ENCODE measurements at regions not wholly inside any gene's neighbourhood (a gene's known extent, or its start where the extent isn't known, plus 50 kb on each side); places are given as distances from the start of the nearest gene placed in this dataset.

DNA sequence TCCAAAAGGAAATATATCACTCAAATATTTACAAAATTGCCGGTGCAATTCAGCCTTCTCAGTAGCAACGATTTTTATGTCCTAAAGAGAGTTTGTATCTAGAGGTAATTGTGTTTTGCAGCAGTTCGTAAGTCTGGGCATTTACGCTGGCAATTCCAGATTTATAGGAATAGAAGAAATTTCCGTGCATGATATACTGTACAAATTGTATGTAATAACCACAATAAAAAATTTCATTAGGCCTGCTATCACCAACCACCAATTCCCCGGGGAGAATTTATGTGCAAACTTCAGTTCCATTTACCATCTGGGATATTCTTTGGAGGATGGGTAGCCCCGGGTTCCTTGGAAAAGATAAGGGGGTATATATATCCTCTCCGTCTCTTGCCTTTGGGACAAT is 401.5 kb downstream of the TMEM114 start:
- H3K9me3 ChIP-seq (ENCODE audit: control insufficient read depth, low read depth, low read length), result peaks cover 2% of the 10 kb centered on the region
- no peaks in the 10 kb centered on the region for H4K20me1 ChIP-seq (ENCODE audit: control insufficient read depth, extremely low read depth, insufficient read depth, low read length)
- H3K9me1 ChIP-seq (ENCODE audit: control insufficient read depth, extremely low read depth, insufficient read depth, low read length), result no peaks in the 10 kb centered on the region
- dilution Hi-C loops (cut with MboI; ENCODE audit: extremely low pct_ligation_motif_present, low sequenced_read_pairs), result no loop called here
- no peak for FAIRE-seq
- H3K79me2 ChIP-seq (ENCODE audit: control insufficient read depth, insufficient read depth, low read length), result no peaks in the 10 kb centered on the region
- H3K4me2 ChIP-seq (ENCODE audit: control insufficient read depth, extremely low read depth, insufficient read depth, low read depth, low read length), result no peak overlapping the region
- no peak overlapping the region for H3K4me3 ChIP-seq (ENCODE audit: control insufficient read depth in 2 of 3, extremely low read depth in 1 of 3, insufficient read depth in 2 of 3, low read depth in 1 of 3, low read length in 3 of 3)
- H3K9ac ChIP-seq (ENCODE audit: control insufficient read depth, extremely low read depth, insufficient read depth, low read length), result no peak overlapping the region
- no peaks in the 10 kb centered on the region for H3K4me1 ChIP-seq (ENCODE audit: control insufficient read depth, extremely low read depth, insufficient read depth, low read length)
- no peak for DNase-seq (ENCODE audit: low read depth, low spot score)
- H3K36me3 ChIP-seq (ENCODE audit: control insufficient read depth in 2 of 2, extremely low read depth in 1 of 2, insufficient read depth in 2 of 2, low read length in 2 of 2), result no peaks in the 10 kb centered on the region
- TF ChIP-seq, protein P1, sequence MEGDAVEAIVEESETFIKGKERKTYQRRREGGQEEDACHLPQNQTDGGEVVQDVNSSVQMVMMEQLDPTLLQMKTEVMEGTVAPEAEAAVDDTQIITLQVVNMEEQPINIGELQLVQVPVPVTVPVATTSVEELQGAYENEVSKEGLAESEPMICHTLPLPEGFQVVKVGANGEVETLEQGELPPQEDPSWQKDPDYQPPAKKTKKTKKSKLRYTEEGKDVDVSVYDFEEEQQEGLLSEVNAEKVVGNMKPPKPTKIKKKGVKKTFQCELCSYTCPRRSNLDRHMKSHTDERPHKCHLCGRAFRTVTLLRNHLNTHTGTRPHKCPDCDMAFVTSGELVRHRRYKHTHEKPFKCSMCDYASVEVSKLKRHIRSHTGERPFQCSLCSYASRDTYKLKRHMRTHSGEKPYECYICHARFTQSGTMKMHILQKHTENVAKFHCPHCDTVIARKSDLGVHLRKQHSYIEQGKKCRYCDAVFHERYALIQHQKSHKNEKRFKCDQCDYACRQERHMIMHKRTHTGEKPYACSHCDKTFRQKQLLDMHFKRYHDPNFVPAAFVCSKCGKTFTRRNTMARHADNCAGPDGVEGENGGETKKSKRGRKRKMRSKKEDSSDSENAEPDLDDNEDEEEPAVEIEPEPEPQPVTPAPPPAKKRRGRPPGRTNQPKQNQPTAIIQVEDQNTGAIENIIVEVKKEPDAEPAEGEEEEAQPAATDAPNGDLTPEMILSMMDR (optimal IDR thresholded peaks at IDR 0.05 in 1 of 3, IDR thresholded peaks at IDR 0.05 in 1 of 3, conservative IDR thresholded peaks at IDR 0.05 in 1 of 3; ENCODE audit: extremely low read depth in 1 of 3, insufficient read depth in 2 of 3, low read length in 3 of 3), result no peak
- TF ChIP-seq EZH2 (IDR thresholded peaks at IDR 0.05; ENCODE audit: low read length), result no peak
- no peaks in the 10 kb centered on the region for H3K27me3 ChIP-seq (ENCODE audit: control insufficient read depth, extremely low read depth, insufficient read depth, low read length)
- H3K27ac ChIP-seq (ENCODE audit: control insufficient read depth, insufficient read depth, low read length), result no peak overlapping the region
- H2AFZ ChIP-seq (ENCODE audit: control insufficient read depth, low read length), result no peak overlapping the region

- Histone ChIP-seq H3K4me3 (ENCODE audit: control insufficient read depth in 2 of 3, extremely low read depth in 1 of 3, insufficient read depth in 2 of 3, low read depth in 1 of 3, low read length in 3 of 3) (no peak overlapping the region), H3K79me2 (ENCODE audit: control insufficient read depth, insufficient read depth, low read length) (no peaks in the 10 kb centered on the region), H3K9me1 (ENCODE audit: control insufficient read depth, extremely low read depth, insufficient read depth, low read length) (no peaks in the 10 kb centered on the region), H4K20me1 (ENCODE audit: control insufficient read depth, extremely low read depth, insufficient read depth, low read length) (no peaks in the 10 kb centered on the region), H3K4me2 (ENCODE audit: control insufficient read depth, extremely low read depth, insufficient read depth, low read depth, low read length) (no peak overlapping the region), H3K4me1 (ENCODE audit: control insufficient read depth, extremely low read depth, insufficient read depth, low read length) (no peaks in the 10 kb centered on the region), H3K36me3 (ENCODE audit: control insufficient read depth in 2 of 2, extremely low read depth in 1 of 2, insufficient read depth in 2 of 2, low read length in 2 of 2) (no peaks in the 10 kb centered on the region), H2AFZ (ENCODE audit: control insufficient read depth, low read length) (no peak overlapping the region), H3K9ac (ENCODE audit: control insufficient read depth, extremely low read depth, insufficient read depth, low read length) (no peak overlapping the region), H3K9me3 (ENCODE audit: control insufficient read depth, low read depth, low read length) (peaks cover 2% of the 10 kb centered on the region), H3K27me3 (ENCODE audit: control insufficient read depth, extremely low read depth, insufficient read depth, low read length) (no peaks in the 10 kb centered on the region), H3K27ac (ENCODE audit: control insufficient read depth, insufficient read depth, low read length) (no peak overlapping the region)
- no peak for FAIRE-seq
- DNase-seq (ENCODE audit: low read depth, low spot score), result no peak
- dilution Hi-C loops (cut with MboI; ENCODE audit: extremely low pct_ligation_motif_present, low sequenced_read_pairs), result no loop called here
- TF ChIP-seq, protein P1 (optimal IDR thresholded peaks at IDR 0.05 in 1 of 3, IDR thresholded peaks at IDR 0.05 in 1 of 3, conservative IDR thresholded peaks at IDR 0.05 in 1 of 3; ENCODE audit: extremely low read depth in 1 of 3, insufficient read depth in 2 of 3, low read length in 3 of 3), result no peak
- no peak for TF ChIP-seq EZH2 (IDR thresholded peaks at IDR 0.05; ENCODE audit: low read length)
These were observed 402.4 kb downstream of the TMEM114 start for GRCh38 chr16:8187782-8188372.
